AG09319 (cell line): ENCODE measurements at regions not wholly inside any gene's neighbourhood (a gene's known extent, or its start where the extent isn't known, plus 50 kb on each side); places are given as distances from the start of the nearest gene placed in this dataset.

ENCODE experiments used
- DNase-seq: peaks from one replicate; pipeline ENCODE4 v3.0.0-alpha.2; 2010; ENCODE audit warnings: low read depth; ENCODE audit errors: extremely low read depth
- CTCF ChIP-seq: IDR thresholded peaks from 2 replicates; pipeline ENCODE4 v1.5.1; 2011; ENCODE audit warnings: low read depth, mild to moderate bottlenecking, inconsistent platforms, low read length, moderate library complexity

DNA sequence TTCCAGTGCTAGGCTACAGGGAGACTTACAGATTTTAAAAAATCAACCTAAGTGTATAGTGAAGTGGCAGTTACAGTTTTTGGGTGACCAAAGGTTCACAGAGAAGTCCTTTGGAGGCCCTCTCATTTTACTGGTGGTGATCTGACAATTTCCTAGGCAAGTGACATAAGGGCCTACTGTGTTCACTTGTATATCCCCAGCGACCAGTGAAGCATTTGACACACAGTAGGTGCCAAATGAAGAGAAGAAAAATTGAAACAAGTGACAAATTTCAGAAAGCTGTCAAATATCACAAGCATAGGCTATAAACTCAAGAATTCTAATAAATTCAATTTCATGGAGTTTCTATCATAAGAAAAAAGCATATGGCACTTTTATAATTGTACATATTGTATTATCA, 89.5 kb downstream of the RPL22L1 start:
- no peak for DNase-seq
- no peak for TF ChIP-seq CTCF

DNA sequence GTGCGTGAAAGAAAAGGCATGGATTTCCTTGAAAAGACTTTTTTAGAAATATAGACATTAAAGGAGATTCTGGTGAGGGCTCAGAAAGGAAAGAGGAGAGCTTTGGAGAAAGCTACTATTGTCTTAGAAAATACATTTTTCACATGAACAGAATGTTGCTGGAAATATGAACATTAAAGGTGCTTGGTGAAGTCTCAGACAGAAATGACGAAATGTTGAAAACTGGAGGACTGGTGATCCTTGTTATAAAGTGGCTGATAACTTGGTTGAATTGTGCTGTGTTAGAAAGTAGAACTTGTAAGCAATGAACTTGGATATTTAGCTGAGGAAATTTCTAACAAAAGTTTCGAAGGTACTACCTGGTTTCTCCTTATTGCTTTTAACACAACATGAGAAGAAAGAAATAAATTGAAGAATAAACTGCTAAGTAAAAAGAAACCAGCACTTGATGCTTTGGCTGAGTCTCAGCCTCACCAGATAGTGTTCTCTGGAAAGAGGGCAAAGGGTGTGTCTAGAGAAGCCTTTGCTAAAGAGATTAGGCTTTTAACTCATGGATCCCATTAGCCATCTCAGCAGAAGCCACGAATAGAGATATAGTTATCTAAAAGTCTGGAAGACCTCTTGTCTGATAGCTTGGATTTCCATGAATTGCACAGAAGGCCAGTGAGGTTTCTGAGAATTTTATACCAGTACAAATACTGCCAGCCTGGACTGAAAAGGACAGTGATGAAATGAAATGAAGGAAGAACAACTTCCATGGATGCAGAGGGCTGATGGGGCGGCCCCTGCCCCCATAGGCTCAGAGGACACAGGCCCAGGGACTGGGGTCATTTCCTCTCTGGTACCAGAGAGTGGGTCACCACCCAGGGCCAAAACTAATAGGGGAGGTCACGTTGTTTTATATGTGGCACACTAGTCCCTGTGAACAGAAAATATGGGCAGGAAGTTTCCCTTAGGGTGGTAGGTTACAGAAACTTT, 91.5 kb downstream of the RPL22L1 start:
- TF ChIP-seq CTCF: no peak
- no peak for DNase-seq

DNA sequence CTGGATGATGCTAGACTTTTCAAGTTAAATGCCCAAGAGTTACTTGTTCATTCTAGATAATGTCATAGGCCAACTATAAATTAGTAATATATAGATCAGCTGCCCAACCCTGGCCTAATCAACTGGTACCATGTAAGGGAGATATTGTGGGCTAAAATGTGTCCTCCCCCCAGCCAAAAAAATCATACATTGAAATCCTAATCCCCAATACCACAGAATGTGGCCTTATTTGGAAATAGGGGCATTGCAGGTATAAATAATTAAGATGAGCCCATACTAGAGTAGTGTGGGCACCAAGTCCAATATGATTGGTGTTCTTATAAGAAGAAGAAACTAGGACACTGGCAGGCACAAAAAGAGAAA, 92.5 kb downstream of the RPL22L1 start:
- no peak for DNase-seq
- no peak for TF ChIP-seq CTCF

DNA sequence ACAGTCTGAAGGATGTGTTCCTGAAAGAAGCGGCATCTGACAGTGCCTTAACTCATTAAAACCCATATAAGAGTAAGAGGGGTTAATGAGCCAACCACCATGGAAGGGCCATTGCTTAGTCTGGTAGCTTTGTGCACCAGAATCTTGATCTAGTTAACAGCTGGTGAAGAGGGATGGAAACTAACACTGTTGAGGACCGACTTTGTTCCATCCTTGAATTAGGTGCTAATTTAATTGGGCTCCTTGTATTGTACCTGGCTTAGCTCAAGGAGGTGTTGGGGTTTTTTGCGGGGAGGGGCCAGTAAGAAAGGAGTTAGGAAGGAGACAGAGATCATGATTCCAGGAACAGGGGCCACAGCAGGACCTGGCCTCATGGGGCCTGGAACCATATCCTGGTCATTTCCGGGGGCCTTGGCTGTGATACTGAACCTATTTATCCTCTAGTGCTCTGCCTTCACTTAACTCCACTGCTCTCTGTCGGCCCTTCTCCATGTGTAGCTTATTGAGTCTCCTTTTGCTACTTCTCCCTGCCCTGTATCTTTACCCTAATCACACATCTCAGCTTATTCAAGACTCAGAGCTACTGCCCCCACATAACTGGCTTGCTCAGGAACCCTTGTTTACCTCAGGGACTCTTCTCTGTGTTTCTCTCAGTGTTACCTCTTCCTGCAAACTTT, 93.0 kb downstream of the RPL22L1 start:
- no peak for TF ChIP-seq CTCF
- DNase-seq: no peak

GRCh38 chr3:170773682-170774425, 96.1 kb downstream of the RPL22L1 start:
- no peak for TF ChIP-seq CTCF
- DNase-seq: no peak

DNA sequence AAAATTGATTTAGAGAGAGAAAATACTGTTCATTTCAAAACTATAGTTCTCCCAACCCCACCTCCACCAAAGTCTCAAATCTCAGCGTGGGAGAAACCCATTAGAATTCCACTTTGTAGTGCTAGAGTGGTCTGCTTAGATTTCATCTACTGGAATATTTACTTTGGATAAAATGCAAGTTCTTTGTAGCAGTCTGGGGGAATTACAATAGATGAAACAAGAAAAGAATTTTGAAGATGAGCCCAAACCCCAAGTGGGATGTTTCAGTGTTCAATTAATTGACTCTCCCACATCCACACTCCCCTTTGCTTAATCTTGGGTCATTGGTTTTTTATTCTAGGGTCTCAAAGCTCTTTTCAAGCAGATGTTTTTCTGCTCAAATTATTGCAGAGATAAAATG, 97.8 kb downstream of the RPL22L1 start:
- no peak for DNase-seq
- no peak for TF ChIP-seq CTCF
